H9 (cell line): ENCODE measurements at regions not wholly inside any gene's neighbourhood (a gene's known extent, or its start where the extent isn't known, plus 50 kb on each side); places are given as distances from the start of the nearest gene placed in this dataset.

Experiments
- DNase-seq: peaks from one replicate; pipeline ENCODE4 v3.0.0-alpha.2; 2017
- H2AFZ ChIP-seq: one replicate; pipeline ENCODE4 v1.6.1; 2013; ENCODE audit warnings: mild to moderate bottlenecking, low read length, control low read depth, moderate library complexity
- H2AK5ac ChIP-seq: 2 replicates; pipeline ENCODE4 v1.6.1; 2013; ENCODE audit warnings: low read length, control low read depth, mixed read lengths; ENCODE audit not compliant: insufficient read length
- H2BK120ac ChIP-seq: one replicate; pipeline ENCODE4 v1.6.1; 2013; ENCODE audit warnings: low read depth, mild to moderate bottlenecking, low read length, control low read depth, inconsistent platforms; ENCODE audit not compliant: poor library complexity, severe bottlenecking
- H2BK12ac ChIP-seq: 2 replicates; pipeline ENCODE4 v1.6.1; 2013; ENCODE audit warnings: low read length, control low read depth, mixed read lengths, low read depth; ENCODE audit not compliant: insufficient read length
- H2BK15ac ChIP-seq: 2 replicates; pipeline ENCODE4 v1.6.1; 2013; ENCODE audit warnings: low read depth, low read length, control low read depth
- H2BK20ac ChIP-seq: one replicate; pipeline ENCODE4 v1.6.1; 2013; ENCODE audit warnings: low read depth, mild to moderate bottlenecking, low read length, control low read depth, inconsistent platforms; ENCODE audit not compliant: poor library complexity, severe bottlenecking
- H2BK5ac ChIP-seq: 2 replicates; pipeline ENCODE4 v1.6.1; 2013; ENCODE audit warnings: low read length, control low read depth, mixed read lengths; ENCODE audit not compliant: insufficient read length
- H3K14ac ChIP-seq: 2 replicates; pipeline ENCODE4 v1.6.1; 2013; ENCODE audit warnings: low read length, control low read depth; ENCODE audit not compliant: insufficient read depth
- H3K18ac ChIP-seq: 2 replicates; pipeline ENCODE4 v1.6.1; 2013; ENCODE audit warnings: low read depth, mild to moderate bottlenecking, mixed read lengths, low read length, control low read depth; ENCODE audit not compliant: insufficient read length
- H3K23ac ChIP-seq: 2 replicates; pipeline ENCODE4 v1.6.1; 2013; ENCODE audit warnings: low read length, control low read depth, mixed read lengths, low read depth; ENCODE audit not compliant: insufficient read length
- H3K23me2 ChIP-seq: 2 replicates; pipeline ENCODE4 v1.6.1; 2013; ENCODE audit warnings: low read depth, mild to moderate bottlenecking, mixed read lengths, low read length, control low read depth; ENCODE audit not compliant: insufficient read length, poor library complexity, severe bottlenecking
- H3K27ac ChIP-seq: 2 replicates; pipeline ENCODE4 v1.5.1; 2013; ENCODE audit warnings: low read length, control low read depth, mixed read lengths, low read depth; ENCODE audit not compliant: insufficient read length
- H3K27me3 ChIP-seq: 2 replicates; pipeline ENCODE4 v1.6.1; 2013; ENCODE audit warnings: low read length, control low read depth, inconsistent platforms; ENCODE audit not compliant: insufficient read depth
- H3K4ac ChIP-seq: 2 replicates; pipeline ENCODE4 v1.6.1; 2013; ENCODE audit warnings: low read depth, mild to moderate bottlenecking, control low read depth, inconsistent platforms, low read length, moderate library complexity
- H3K4me1 ChIP-seq: 2 replicates; pipeline ENCODE4 v1.6.1; 2013; ENCODE audit warnings: low read length, control low read depth, inconsistent platforms; ENCODE audit not compliant: insufficient read depth
- H3K4me2 ChIP-seq: 2 replicates; pipeline ENCODE4 v1.6.1; 2013; ENCODE audit warnings: low read length, control low read depth, mixed read lengths; ENCODE audit not compliant: insufficient read length, insufficient read depth
- H3K56ac ChIP-seq: 2 replicates; pipeline ENCODE4 v1.6.1; 2013; ENCODE audit warnings: low read depth, mild to moderate bottlenecking, mixed read lengths, low read length, control low read depth; ENCODE audit not compliant: insufficient read length
- H3K79me1 ChIP-seq: 2 replicates; pipeline ENCODE4 v1.6.1; 2013; ENCODE audit warnings: low read depth, mild to moderate bottlenecking, moderate library complexity, low read length, control low read depth, inconsistent platforms; ENCODE audit not compliant: insufficient read depth, poor library complexity, severe bottlenecking
- H3K79me2 ChIP-seq: 2 replicates; pipeline ENCODE4 v1.6.1; 2013; ENCODE audit warnings: low read length, control low read depth, inconsistent platforms; ENCODE audit not compliant: insufficient read depth
- H3K9ac ChIP-seq: 2 replicates; pipeline ENCODE4 v1.6.1; 2013; ENCODE audit warnings: low read length, control low read depth, mixed read lengths; ENCODE audit not compliant: insufficient read length; ENCODE audit errors: extremely low read depth
- H3K9me3 ChIP-seq: one replicate; pipeline ENCODE4 v1.6.1; 2013; ENCODE audit warnings: low read depth, low read length, inconsistent platforms; ENCODE audit not compliant: control insufficient read depth
- H3T11ph ChIP-seq: one replicate; pipeline ENCODE4 v1.6.1; 2013; ENCODE audit warnings: mild to moderate bottlenecking, low read length, control low read depth, inconsistent platforms
- H4K20me1 ChIP-seq: one replicate; pipeline ENCODE4 v1.6.1; 2013; ENCODE audit not compliant: control insufficient read depth, insufficient read length, insufficient read depth
- H4K5ac ChIP-seq: 2 replicates; pipeline ENCODE4 v1.6.1; 2013; ENCODE audit warnings: low read depth, mild to moderate bottlenecking, mixed read lengths, low read length, control low read depth; ENCODE audit not compliant: insufficient read length
- H4K8ac ChIP-seq: replicated peaks from 2 replicates; pipeline ENCODE4 v1.6.1; 2013; ENCODE audit warnings: low read length, control low read depth, mixed read lengths, low read depth; ENCODE audit not compliant: insufficient read length
- H4K91ac ChIP-seq: 2 replicates; pipeline ENCODE4 v1.6.1; 2013; ENCODE audit warnings: low read depth, mild to moderate bottlenecking, moderate library complexity, mixed read lengths, low read length, control low read depth; ENCODE audit not compliant: insufficient read length
- H3K27ac Mint-ChIP-seq, 3 experiments: 2 replicates in 2 of 3; 3 replicates in 1 of 3; pipeline ENCODE4 v1.8.0; 2020 to 2021; ENCODE audit warnings: mixed read lengths in 3 of 3, mild to moderate bottlenecking in 1 of 3, moderate library complexity in 1 of 3
- H3K27me3 Mint-ChIP-seq: 2 replicates; pipeline ENCODE4 v1.8.0; 2021; ENCODE audit warnings: low read depth, mild to moderate bottlenecking, moderate library complexity, mixed read lengths
- H3K36me3 Mint-ChIP-seq, 3 experiments: 2 replicates in 2 of 3; 3 replicates in 1 of 3; pipeline ENCODE4 v1.8.0; 2020 to 2021; ENCODE audit warnings: low read depth in 3 of 3, mixed read lengths in 3 of 3; ENCODE audit not compliant: insufficient read depth in 1 of 3
- H3K4me1 Mint-ChIP-seq, 2 experiments: 2 replicates each; pipeline ENCODE4 v1.8.0; 2020; ENCODE audit warnings: mixed read lengths in 2 of 2
- H3K4me3 Mint-ChIP-seq, 2 experiments: 2 replicates in 1 of 2; 3 replicates in 1 of 2; pipeline ENCODE4 v1.8.0; 2020 to 2021; ENCODE audit warnings: mild to moderate bottlenecking in 2 of 2, mixed read lengths in 2 of 2, moderate library complexity in 1 of 2
- H3K9me3 Mint-ChIP-seq, 2 experiments: 2 replicates in 1 of 2; 3 replicates in 1 of 2; pipeline ENCODE4 v1.8.0; 2020; ENCODE audit warnings: mild to moderate bottlenecking in 2 of 2, mixed read lengths in 2 of 2, moderate library complexity in 1 of 2
- CTCF ChIP-seq: fragments of 200-600 bp; sonication (generic); conservative IDR thresholded peaks from 3 replicates; pipeline ENCODE4 v1.8.0; 2021; ENCODE audit warnings: antibody characterized with exemption, mild to moderate bottlenecking
- WGBS: extraction: QIAGEN DNeasy Blood & Tissue Kit; methylation state at CpG from one replicate; pipeline ENCODE4 v1.1.7; 2013; ENCODE audit warnings: missing lambda C conversion rate, low lambda C conversion rate, mixed read lengths; ENCODE audit not compliant: insufficient read length; ENCODE audit errors: extremely low coverage; 5-methylcytosine and 5-hydroxymethylcytosine counted together

DNA sequence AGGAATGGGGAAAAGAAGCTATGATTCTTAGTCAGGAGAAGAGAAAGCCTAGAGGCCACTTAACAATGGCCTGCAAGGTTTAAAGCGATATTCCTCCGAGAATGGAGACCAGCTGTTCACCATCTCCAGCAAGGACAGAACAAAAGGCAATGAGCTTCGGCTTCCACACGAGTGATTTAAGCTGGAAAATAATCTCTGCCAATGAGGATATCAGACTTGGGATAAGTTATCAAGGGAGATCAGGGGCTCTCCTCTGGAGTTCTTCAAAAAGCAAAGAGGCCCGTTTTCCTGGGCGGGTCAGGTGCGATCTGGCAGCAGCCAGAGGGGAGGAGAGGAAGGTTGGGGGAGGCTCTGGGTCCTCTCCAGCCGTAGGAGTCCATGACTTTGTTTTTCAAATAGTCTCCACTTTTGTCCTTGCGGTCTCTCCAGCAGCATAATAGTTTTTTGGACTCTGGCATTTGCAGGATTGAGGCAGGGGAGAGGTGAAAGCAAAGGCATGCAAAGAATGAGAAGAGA, 211.3 kb downstream of the SKIDA1 start:
- Histone ChIP-seq H3K14ac (no peak overlapping the region), H3K79me2 (no peaks in the 10 kb centered on the region), H3K27ac (peak overlapping the region; percentile 30), H2AK5ac (no peak overlapping the region), H2BK5ac (no peak overlapping the region), H4K5ac (no peak overlapping the region), H3K18ac (no peak overlapping the region), H2AFZ (no peak overlapping the region), H4K20me1 (no peaks in the 10 kb centered on the region), H4K8ac (no peak overlapping the region), H3K4me2 (no peak overlapping the region), H2BK120ac (no peak overlapping the region), H2BK20ac (no peak overlapping the region), H3T11ph (no peak overlapping the region), H3K56ac (no peak overlapping the region), H3K79me1 (no peaks in the 10 kb centered on the region), H3K27me3 (no peaks in the 10 kb centered on the region), H3K9ac (no peak overlapping the region), H3K23ac (no peak overlapping the region), H4K91ac (no peak overlapping the region), H3K23me2 (no peaks in the 10 kb centered on the region), H2BK15ac (no peak overlapping the region), H2BK12ac (no peak overlapping the region), H3K9me3 (no peaks in the 10 kb centered on the region), H3K4ac (no peak overlapping the region), H3K4me1 (peaks cover 5% of the 10 kb centered on the region; the same call in 1 of the 2 replicates)
- H3K27ac Mint-ChIP-seq, result peak overlapping the region; percentile 57 to 94 (median 82)
- H3K4me1 Mint-ChIP-seq, result peaks cover 51 to 58% of the 10 kb centered on the region in 2 experiments
- no peak for TF ChIP-seq CTCF
- no peaks in the 10 kb centered on the region; a peak in 2 of 7 replicates for H3K36me3 Mint-ChIP-seq
- DNase-seq, result no peak
- H3K27me3 Mint-ChIP-seq, result no peaks in the 10 kb centered on the region
- WGBS, result no CpG with 5 or more reads among the region's 9 CpGs
- H3K9me3 Mint-ChIP-seq, result no peaks in the 10 kb centered on the region; a peak in 2 of 5 replicates
- H3K4me3 Mint-ChIP-seq, result no peak overlapping the region; a peak in 1 of 5 replicates
